OCI-LY3 (cell line): ENCODE measurements at regions not wholly inside any gene's neighbourhood (a gene's known extent, or its start where the extent isn't known, plus 50 kb on each side); places are given as distances from the start of the nearest gene placed in this dataset.

Source experiments
- H2AFZ ChIP-seq: fragments of 200-600, 300-600 bp; shearing (Covaris generic); 2 replicates; pipeline ENCODE4 v1.6.0; 2014; ENCODE audit warnings: antibody characterized with exemption, low read depth, low read length
- H3K27ac ChIP-seq: fragments of 200-600, 300-600 bp; sonication (generic); 2 replicates; pipeline ENCODE4 v1.5.1; 2014; ENCODE audit warnings: mild to moderate bottlenecking, low read length, moderate library complexity, mixed read lengths
- H3K27me3 ChIP-seq: fragments of 200-600, 300-600 bp; sonication (generic); 2 replicates; pipeline ENCODE4 v1.6.1; 2014; ENCODE audit warnings: low read depth, low read length, mixed read lengths
- H3K36me3 ChIP-seq: fragments of 200-600, 300-600 bp; sonication (generic); replicated peaks from 2 replicates; pipeline ENCODE3; 2014; ENCODE audit warnings: low read depth, low read length, mixed read lengths
- H3K4me1 ChIP-seq: fragments of 300-600, 200-600 bp; sonication (generic); 2 replicates; pipeline ENCODE4 v1.6.1; 2014; ENCODE audit warnings: low read length, mixed read lengths
- H3K4me2 ChIP-seq: fragments of 200-600, 300-600 bp; sonication (generic); 2 replicates; pipeline ENCODE4 v1.6.1; 2014; ENCODE audit warnings: low read length, mixed read lengths
- H3K4me3 ChIP-seq: fragments of 300-600, 200-600 bp; sonication (generic); 2 replicates; pipeline ENCODE4 v1.5.1; 2014; ENCODE audit warnings: antibody characterized with exemption, mild to moderate bottlenecking, low read length, moderate library complexity
- H3K79me2 ChIP-seq: fragments of 300-600, 200-600 bp; shearing (Covaris generic); 2 replicates; pipeline ENCODE4 v1.6.1; 2014; ENCODE audit warnings: mild to moderate bottlenecking, low read length, mixed read lengths
- H3K9ac ChIP-seq: fragments of 300-600, 200-600 bp; shearing (Covaris generic); 2 replicates; pipeline ENCODE4 v1.6.0; 2014; ENCODE audit warnings: mild to moderate bottlenecking, low read length, moderate library complexity
- H3K9me3 ChIP-seq: fragments of 200-600, 300-600 bp; shearing (Covaris generic); 2 replicates; pipeline ENCODE4 v1.6.1; 2014; ENCODE audit warnings: low read length, mixed read lengths; ENCODE audit not compliant: insufficient read depth
- H4K20me1 ChIP-seq: fragments of 200-600, 300-600 bp; sonication (generic); 2 replicates; pipeline ENCODE4 v1.6.1; 2016; ENCODE audit warnings: low read length, mixed read lengths; ENCODE audit not compliant: insufficient read depth
- EZH2phosphoT487 ChIP-seq: fragments of 200-600 bp; shearing (Covaris generic); IDR thresholded peaks from 2 replicates; pipeline ENCODE4 v1.6.1; 2018; ENCODE audit warnings: antibody characterized with exemption, mixed run types, low read depth
- TF ChIP-seq, protein P1 (sequence below): fragments of 200-600, 300-600 bp; sonication (generic); IDR thresholded peaks from 2 replicates; pipeline ENCODE4 v1.5.1; 2014; ENCODE audit warnings: antibody characterized with exemption, low read length, low read depth

DNA sequence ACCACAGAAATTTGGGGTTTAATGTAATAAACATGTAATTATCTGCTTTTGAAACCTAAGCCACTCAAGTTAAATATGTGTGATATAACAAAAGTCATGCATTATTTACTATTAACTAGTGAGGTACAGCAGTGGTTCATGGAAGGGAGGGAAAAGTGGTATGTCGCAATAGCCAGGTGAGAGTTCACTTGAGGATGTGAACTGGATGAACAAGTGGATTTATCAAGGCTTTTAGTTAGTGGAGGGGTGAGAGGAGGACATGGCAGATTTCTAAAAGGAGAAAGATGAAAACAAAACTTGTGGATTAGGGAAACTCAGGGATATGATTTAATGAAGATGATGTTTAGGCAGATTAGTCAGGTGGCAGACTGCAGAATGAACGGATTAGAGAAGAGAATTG, 141.3 kb upstream of the NFIB start:
- Histone ChIP-seq H3K79me2 (no peaks in the 10 kb centered on the region), H3K9ac (no peak overlapping the region), H4K20me1 (no peaks in the 10 kb centered on the region), H3K36me3 (no peaks in the 10 kb centered on the region), H3K27ac (no peak overlapping the region), H3K4me3 (no peak overlapping the region), H3K4me1 (peaks cover 12% of the 10 kb centered on the region), H3K9me3 (no peaks in the 10 kb centered on the region), H3K27me3 (peaks cover 48% of the 10 kb centered on the region), H3K4me2 (no peak overlapping the region), H2AFZ (no peak overlapping the region)
- TF ChIP-seq, protein P1, sequence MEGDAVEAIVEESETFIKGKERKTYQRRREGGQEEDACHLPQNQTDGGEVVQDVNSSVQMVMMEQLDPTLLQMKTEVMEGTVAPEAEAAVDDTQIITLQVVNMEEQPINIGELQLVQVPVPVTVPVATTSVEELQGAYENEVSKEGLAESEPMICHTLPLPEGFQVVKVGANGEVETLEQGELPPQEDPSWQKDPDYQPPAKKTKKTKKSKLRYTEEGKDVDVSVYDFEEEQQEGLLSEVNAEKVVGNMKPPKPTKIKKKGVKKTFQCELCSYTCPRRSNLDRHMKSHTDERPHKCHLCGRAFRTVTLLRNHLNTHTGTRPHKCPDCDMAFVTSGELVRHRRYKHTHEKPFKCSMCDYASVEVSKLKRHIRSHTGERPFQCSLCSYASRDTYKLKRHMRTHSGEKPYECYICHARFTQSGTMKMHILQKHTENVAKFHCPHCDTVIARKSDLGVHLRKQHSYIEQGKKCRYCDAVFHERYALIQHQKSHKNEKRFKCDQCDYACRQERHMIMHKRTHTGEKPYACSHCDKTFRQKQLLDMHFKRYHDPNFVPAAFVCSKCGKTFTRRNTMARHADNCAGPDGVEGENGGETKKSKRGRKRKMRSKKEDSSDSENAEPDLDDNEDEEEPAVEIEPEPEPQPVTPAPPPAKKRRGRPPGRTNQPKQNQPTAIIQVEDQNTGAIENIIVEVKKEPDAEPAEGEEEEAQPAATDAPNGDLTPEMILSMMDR: no peak
- TF ChIP-seq EZH2phosphoT487: no peak

DNA sequence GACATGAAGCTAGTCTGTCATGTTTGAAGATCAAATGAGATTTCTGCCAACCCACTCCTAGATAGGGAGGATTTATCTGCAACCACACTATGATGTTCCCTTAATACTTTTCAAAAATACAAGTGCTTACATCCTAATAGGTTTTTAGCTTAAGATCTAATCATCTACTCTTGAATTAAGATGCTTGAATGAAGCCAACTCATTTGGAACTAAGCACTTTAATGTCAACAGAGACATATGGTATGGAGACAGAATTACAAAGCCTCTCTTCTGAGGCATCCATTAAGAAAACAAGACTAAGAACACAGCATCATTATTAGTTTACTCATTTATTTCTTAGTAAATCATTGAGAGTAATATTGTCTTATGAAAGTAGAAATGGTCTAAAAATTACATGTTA, 139.3 kb upstream of the NFIB start:
- TF ChIP-seq EZH2phosphoT487: no peak
- Histone ChIP-seq H3K79me2 (no peaks in the 10 kb centered on the region), H3K4me3 (no peak overlapping the region), H3K27ac (no peak overlapping the region), H3K9me3 (no peaks in the 10 kb centered on the region), H3K9ac (no peak overlapping the region), H3K4me1 (peaks cover 12% of the 10 kb centered on the region), H3K36me3 (no peaks in the 10 kb centered on the region), H3K27me3 (peaks cover 54% of the 10 kb centered on the region), H2AFZ (no peak overlapping the region), H4K20me1 (no peaks in the 10 kb centered on the region), H3K4me2 (no peak overlapping the region)

DNA sequence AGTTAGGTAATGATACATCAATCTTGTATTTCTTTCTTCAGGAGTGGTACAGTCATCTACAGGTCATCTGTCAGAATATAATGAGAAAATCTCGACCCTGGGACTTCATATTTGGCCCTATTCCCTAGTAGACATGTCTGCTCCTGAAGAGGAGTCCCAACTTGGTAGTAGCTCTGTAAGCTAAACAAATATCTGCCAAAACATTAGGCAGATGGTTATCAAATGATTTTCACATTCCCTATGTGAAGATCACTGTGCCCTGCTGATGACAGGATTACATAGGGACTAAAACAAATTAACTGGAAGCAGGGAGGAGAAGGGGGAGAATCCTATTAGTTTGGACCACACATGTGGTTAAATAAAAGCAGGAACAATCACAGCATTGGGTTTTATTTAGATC, 138.6 kb upstream of the NFIB start:
- TF ChIP-seq, protein P1: no peak
- no peak for TF ChIP-seq EZH2phosphoT487

DNA sequence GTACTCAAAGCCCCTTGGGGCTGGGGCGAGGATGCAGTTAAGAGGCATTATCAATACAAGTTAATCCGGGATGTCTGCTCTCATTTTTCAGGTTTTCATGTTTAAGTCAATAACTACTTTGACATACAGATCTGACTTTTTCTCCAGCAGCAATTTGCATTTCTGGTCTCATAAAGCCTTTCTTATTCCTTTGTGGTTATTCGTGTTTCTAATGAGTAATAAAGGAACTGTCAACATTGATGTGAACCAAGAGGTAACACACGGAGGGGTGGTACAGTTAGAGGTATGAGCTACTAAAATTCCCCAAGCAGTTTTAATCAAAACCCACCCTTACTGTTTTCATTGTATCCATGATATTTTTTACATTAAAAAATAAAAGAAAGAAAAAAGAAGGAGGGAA, 138.0 kb upstream of the NFIB start:
- Histone ChIP-seq H3K27me3 (peaks cover 63% of the 10 kb centered on the region), H3K4me1 (peaks cover 12% of the 10 kb centered on the region), H3K79me2 (no peaks in the 10 kb centered on the region), H4K20me1 (no peaks in the 10 kb centered on the region), H3K9me3 (0 out of 2 replicates have a peak, but pooled peaks cover 5% of the 10 kb centered on the region), H3K4me3 (no peak overlapping the region), H2AFZ (no peak overlapping the region), H3K9ac (no peak overlapping the region), H3K27ac (no peak overlapping the region), H3K36me3 (no peaks in the 10 kb centered on the region), H3K4me2 (peak overlapping the region; percentile 52)
- no peak for TF ChIP-seq EZH2phosphoT487
- TF ChIP-seq, protein P1: no peak

More for the DNA sequence above, 138.6 kb upstream of the NFIB start:
- H3K9me3 ChIP-seq: no peaks in the 10 kb centered on the region
- H3K27ac ChIP-seq: no peak overlapping the region
- no peaks in the 10 kb centered on the region for H4K20me1 ChIP-seq
- H3K27me3 ChIP-seq: peaks cover 58% of the 10 kb centered on the region
- no peaks in the 10 kb centered on the region for H3K79me2 ChIP-seq
- H3K9ac ChIP-seq: no peak overlapping the region
- no peak overlapping the region for H3K4me3 ChIP-seq
- no peak overlapping the region for H2AFZ ChIP-seq
- H3K36me3 ChIP-seq: no peaks in the 10 kb centered on the region
- H3K4me2 ChIP-seq: no peak overlapping the region
- peaks cover 12% of the 10 kb centered on the region for H3K4me1 ChIP-seq

DNA sequence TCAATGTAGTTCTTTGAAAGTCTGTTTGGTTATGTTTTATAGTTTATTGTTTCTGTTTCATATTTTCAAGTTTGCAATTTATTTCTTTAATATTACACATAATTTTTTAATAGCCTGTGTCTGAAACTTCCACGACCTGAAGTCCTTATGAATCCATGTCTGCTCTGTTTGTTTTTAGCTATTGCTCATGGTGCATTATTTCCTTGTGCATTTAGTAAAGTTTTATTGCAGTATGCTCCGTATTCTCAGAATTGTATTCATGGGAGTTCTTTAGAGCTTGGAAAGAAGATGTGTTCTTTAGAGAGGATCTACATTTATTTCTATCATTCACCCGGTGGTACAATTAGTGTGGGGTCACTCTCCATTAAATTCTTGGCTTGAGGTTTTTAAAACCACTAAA, 133.2 kb upstream of the NFIB start:
- H3K79me2 ChIP-seq: no peaks in the 10 kb centered on the region
- H3K4me3 ChIP-seq: no peak overlapping the region
- no peaks in the 10 kb centered on the region for H4K20me1 ChIP-seq
- no peak overlapping the region for H3K9ac ChIP-seq
- H3K4me1 ChIP-seq: peaks cover 11% of the 10 kb centered on the region
- no peak overlapping the region for H3K4me2 ChIP-seq
- TF ChIP-seq, protein P1: no peak
- H3K36me3 ChIP-seq: no peaks in the 10 kb centered on the region
- no peak overlapping the region for H3K27ac ChIP-seq
- H3K9me3 ChIP-seq: 0 out of 2 replicates have a peak, but pooled peaks cover 5% of the 10 kb centered on the region
- peaks cover 51% of the 10 kb centered on the region for H3K27me3 ChIP-seq
- no peak overlapping the region for H2AFZ ChIP-seq
